ENCODE measurements at regions not wholly inside any gene's neighbourhood (a gene's known extent, or its start where the extent isn't known, plus 50 kb on each side); places are given as distances from the start of the nearest gene placed in this dataset.
"Not testable (repeated sequence)": the region's sequence is repeated elsewhere in the genome, so short reads cannot be mapped to it uniquely, and the experiment has no call there.

- DNase-seq = no peak
Measured at GRCh38 chr7:113207441-113207840, 89.1 kb upstream of the SMIM30 start.

DNA sequence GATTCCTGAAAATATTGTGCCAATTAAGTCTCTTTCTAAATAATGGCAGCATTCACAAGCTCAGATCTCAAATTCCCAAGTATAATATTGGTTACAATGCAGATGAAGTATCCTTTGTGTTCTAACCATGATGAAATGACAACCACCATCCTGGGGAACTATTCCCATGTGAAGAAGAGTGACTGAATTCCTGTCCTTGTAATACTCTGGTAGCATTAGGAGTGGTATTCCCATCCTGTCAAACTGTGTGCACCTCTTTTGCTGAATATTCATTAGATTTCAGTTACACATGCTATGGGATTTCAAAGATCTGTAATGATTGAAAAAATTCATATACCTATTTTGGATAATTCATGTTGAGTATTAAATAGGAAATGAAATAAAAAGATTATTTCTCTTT is 86.1 kb upstream of the SMIM30 start:
- DNase-seq = no peak

GRCh38 chr7:113202284-113202683 is 83.9 kb upstream of the SMIM30 start:
- no peak for DNase-seq

- DNase-seq = no peak
Measured at GRCh38 chr7:113200281-113200680, 81.9 kb upstream of the SMIM30 start.

DNA sequence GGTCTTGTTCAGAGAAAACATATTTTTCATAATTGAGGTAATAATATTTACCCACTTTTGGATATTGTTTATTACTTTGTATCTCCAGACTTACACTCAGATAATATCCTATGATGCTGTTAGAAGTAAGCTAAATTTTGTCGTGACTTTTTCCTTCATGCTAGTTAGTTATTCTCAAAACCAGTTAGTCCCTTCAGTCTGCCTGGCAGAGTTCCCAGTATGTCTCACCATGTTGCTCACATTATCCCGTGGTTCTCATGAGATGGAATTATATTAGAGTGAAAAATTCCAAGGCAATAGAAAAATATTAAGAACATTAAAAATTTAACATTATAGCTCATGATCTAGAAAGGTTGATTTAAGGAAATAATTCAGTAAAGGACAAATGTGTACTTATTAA is 81.5 kb upstream of the SMIM30 start:
- no peak for DNase-seq

DNA sequence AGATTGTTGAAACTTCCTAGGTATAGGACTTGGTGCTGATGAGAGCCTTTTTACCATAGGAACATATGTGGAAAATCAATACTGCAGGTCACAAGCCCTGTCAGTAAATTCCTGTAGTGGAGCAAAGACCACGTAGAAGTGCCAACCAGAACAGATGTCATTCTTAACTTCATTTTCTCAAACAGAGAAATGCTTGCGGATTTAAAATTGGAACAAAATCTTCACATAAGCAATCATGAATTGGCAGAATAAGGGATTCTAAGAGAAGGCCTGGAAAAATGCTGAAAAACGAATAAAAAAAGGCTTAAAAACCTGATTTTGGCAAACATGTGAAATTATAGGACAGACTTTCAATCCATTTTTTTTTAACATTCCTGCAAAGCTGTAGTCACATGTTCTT is 80.8 kb upstream of the SMIM30 start:
- DNase-seq = no peak

- no peak for DNase-seq
Measured at GRCh38 chr7:113198226-113198625, 79.9 kb upstream of the SMIM30 start.

GRCh38 chr7:113197274-113197673 is 78.9 kb upstream of the SMIM30 start:
- no peak for DNase-seq

GRCh38 chr7:113188396-113188795 is 70.0 kb upstream of the SMIM30 start:
- no peak for DNase-seq

DNA sequence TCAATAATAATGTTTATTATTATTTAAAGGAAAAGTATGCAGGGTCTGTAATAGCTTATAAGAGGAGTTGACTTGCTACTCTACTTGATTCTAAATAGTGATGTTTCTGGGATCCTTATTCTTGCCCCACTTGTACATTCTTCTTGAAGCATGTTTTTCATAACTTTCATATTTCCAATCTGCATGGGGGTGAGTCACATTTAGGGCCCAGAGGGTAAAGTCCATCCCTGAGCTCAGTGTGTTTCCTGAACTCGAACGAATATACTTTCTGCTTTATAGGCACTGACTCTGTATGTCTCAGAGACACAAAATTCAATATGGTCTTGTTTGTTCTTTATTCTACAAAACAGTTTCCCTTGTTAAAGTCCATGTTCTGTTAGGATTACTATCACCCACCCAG is 61.0 kb upstream of the SMIM30 start:
- DNase-seq = no peak

DNA sequence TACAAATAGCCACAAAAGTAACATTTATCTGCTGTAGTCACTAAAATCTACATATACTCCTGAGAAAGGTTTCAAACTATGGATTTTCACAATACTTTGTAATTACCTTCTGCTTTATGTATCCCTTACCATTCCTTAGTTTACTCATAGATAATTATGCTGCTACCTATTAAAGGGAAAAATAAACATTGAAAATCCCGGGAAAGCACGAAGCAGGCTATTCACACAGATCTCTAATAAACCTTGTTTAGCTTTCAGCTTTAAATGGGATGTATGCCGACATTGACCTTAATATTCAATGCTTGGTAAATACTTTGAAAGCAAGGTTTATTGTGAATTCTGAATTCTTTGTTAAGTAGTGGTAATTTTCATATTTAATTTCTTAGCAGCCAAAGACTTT is 58.5 kb upstream of the SMIM30 start:
- DNase-seq = no peak

GRCh38 chr7:113176180-113176579 is 57.8 kb upstream of the SMIM30 start:
- not testable (repeated sequence) for DNase-seq

GRCh38 chr7:113175525-113176104 is 57.3 kb upstream of the SMIM30 start:
- no peak for DNase-seq

GRCh38 chr7:113172726-113173125 is 54.4 kb upstream of the SMIM30 start:
- no peak for DNase-seq

DNA sequence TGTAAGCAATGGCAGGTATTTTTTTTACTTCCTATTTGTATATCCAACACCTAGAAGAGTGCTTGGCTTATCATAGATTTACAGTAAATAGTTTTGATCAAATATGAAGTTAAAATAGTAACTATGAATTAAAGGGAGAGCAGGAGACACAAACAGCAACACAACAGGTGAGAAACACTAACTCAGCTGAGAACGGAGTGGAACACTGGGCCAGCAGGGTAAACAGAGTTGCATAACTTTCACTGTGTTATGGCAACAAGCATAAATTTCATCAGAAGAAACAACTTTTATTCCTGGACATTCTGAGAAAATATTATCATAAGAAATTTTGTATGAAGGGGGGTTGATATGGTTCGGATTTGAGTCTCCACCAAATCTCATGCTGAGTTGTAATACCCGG is 52.2 kb upstream of the SMIM30 start:
- no peak for DNase-seq

All from femur (tissue), 1 donor.